ENCODE measurements at regions not wholly inside any gene's neighbourhood (a gene's known extent, or its start where the extent isn't known, plus 50 kb on each side); places are given as distances from the start of the nearest gene placed in this dataset.

GRCh38 chr1:168980180-168980579 lies 126.3 kb upstream of the ATP1B1 start:
- TF ChIP-seq POLR2AphosphoS5 (IDR thresholded peaks at IDR 0.05; ENCODE audit: low read depth, low read length) (no peak), POLR2A (IDR thresholded peaks at IDR 0.05; ENCODE audit: low read depth, low read length) (no peak), TAF1 (IDR thresholded peaks at IDR 0.05; ENCODE audit: borderline replicate concordance, low read depth, low read length) (no peak)
